ENCODE measurements at regions not wholly inside any gene's neighbourhood (a gene's known extent, or its start where the extent isn't known, plus 50 kb on each side); places are given as distances from the start of the nearest gene placed in this dataset.

- Histone ChIP-seq H3K27ac (ENCODE audit: low read depth, low read length, poor library complexity, severe bottlenecking) (no peak overlapping the region), H3K4me1 (ENCODE audit: insufficient read depth, low read length, poor library complexity, severe bottlenecking) (no peaks in the 10 kb centered on the region), H3K9me3 (ENCODE audit: low read depth, low read length, poor library complexity, severe bottlenecking) (no peaks in the 10 kb centered on the region), H3K4me3 (ENCODE audit: low read depth, low read length, poor library complexity, severe bottlenecking) (no peak overlapping the region), H3K27me3 (replicated peaks; ENCODE audit: insufficient read depth, low read depth, low read length, poor library complexity) (no peaks in the 10 kb centered on the region), H3K36me3 (ENCODE audit: insufficient read depth, low read length, poor library complexity, severe bottlenecking) (no peaks in the 10 kb centered on the region)
- TF ChIP-seq CTCF (conservative IDR thresholded peaks at IDR 0.05; ENCODE audit: low read depth, low read length) (no peak), EZH2 (IDR thresholded peaks at IDR 0.05; ENCODE audit: borderline replicate concordance, low read depth, low read length, poor library complexity, severe bottlenecking) (no peak)
- DNase-seq (ENCODE audit: low spot score), result no peak
- intact Hi-C loops (cut with micrococcal nuclease; ENCODE audit: unreplicated experiment), result no loop called here
- CTCF ChIA-PET, result no interaction called here
- POLR2A ChIA-PET (ENCODE audit: low non-redundant PET), result no interaction called here
- no TSS peak for BruUV-seq (replicated peaks)
These were observed 150.2 kb upstream of the PTPRG start for GRCh38 chr3:61411009-61411662.

GRCh38 chr3:61414456-61414855 lies 146.9 kb upstream of the PTPRG start:
- DNase-seq (ENCODE audit: low spot score), result no peak
- no TSS peak for BruUV-seq (replicated peaks)
- H3K4me1 ChIP-seq (ENCODE audit: insufficient read depth, low read length, poor library complexity, severe bottlenecking), result no peaks in the 10 kb centered on the region
- ChIA-PET CTCF (no interaction called here), POLR2A (ENCODE audit: low non-redundant PET) (no interaction called here)
- intact Hi-C loops (cut with micrococcal nuclease; ENCODE audit: unreplicated experiment), result no loop called here
- no peaks in the 10 kb centered on the region for H3K27me3 ChIP-seq (replicated peaks; ENCODE audit: insufficient read depth, low read depth, low read length, poor library complexity)
- no peaks in the 10 kb centered on the region for H3K36me3 ChIP-seq (ENCODE audit: insufficient read depth, low read length, poor library complexity, severe bottlenecking)
- no peak overlapping the region for H3K4me3 ChIP-seq (ENCODE audit: low read depth, low read length, poor library complexity, severe bottlenecking)
- H3K27ac ChIP-seq (ENCODE audit: low read depth, low read length, poor library complexity, severe bottlenecking), result no peak overlapping the region
- no peaks in the 10 kb centered on the region for H3K9me3 ChIP-seq (ENCODE audit: low read depth, low read length, poor library complexity, severe bottlenecking)
- no peak for TF ChIP-seq CTCF (conservative IDR thresholded peaks at IDR 0.05; ENCODE audit: low read depth, low read length)
- no peak for TF ChIP-seq EZH2 (IDR thresholded peaks at IDR 0.05; ENCODE audit: borderline replicate concordance, low read depth, low read length, poor library complexity, severe bottlenecking)

GRCh38 chr3:61415201-61415600 lies 146.2 kb upstream of the PTPRG start:
- ChIA-PET CTCF (no interaction called here), POLR2A (ENCODE audit: low non-redundant PET) (no interaction called here)
- H3K9me3 ChIP-seq (ENCODE audit: low read depth, low read length, poor library complexity, severe bottlenecking), result no peaks in the 10 kb centered on the region
- no peaks in the 10 kb centered on the region for H3K27me3 ChIP-seq (replicated peaks; ENCODE audit: insufficient read depth, low read depth, low read length, poor library complexity)
- no TSS peak for BruUV-seq (replicated peaks)
- no peak for TF ChIP-seq EZH2 (IDR thresholded peaks at IDR 0.05; ENCODE audit: borderline replicate concordance, low read depth, low read length, poor library complexity, severe bottlenecking)
- no peak for TF ChIP-seq CTCF (conservative IDR thresholded peaks at IDR 0.05; ENCODE audit: low read depth, low read length)
- no peak overlapping the region for H3K4me3 ChIP-seq (ENCODE audit: low read depth, low read length, poor library complexity, severe bottlenecking)
- no peaks in the 10 kb centered on the region for H3K4me1 ChIP-seq (ENCODE audit: insufficient read depth, low read length, poor library complexity, severe bottlenecking)
- H3K27ac ChIP-seq (ENCODE audit: low read depth, low read length, poor library complexity, severe bottlenecking), result no peak overlapping the region
- DNase-seq (ENCODE audit: low spot score), result no peak
- intact Hi-C loops (cut with micrococcal nuclease; ENCODE audit: unreplicated experiment), result no loop called here
- no peaks in the 10 kb centered on the region for H3K36me3 ChIP-seq (ENCODE audit: insufficient read depth, low read length, poor library complexity, severe bottlenecking)

Measured in A673 (cell line).